ENCODE measurements at regions not wholly inside any gene's neighbourhood (a gene's known extent, or its start where the extent isn't known, plus 50 kb on each side); places are given as distances from the start of the nearest gene placed in this dataset.

GRCh38 chr17:36741019-36741902 is 139.9 kb downstream of the MRM1 start:
- TF ChIP-seq CTCF (conservative IDR thresholded peaks at IDR 0.05), result no peak
- peaks cover 17% of the 10 kb centered on the region for H3K4me1 Mint-ChIP-seq
- H3K4me3 Mint-ChIP-seq, result no peak overlapping the region
- H3K27me3 Mint-ChIP-seq (ENCODE audit: low read depth), result peaks cover 29% of the 10 kb centered on the region
- no peaks in the 10 kb centered on the region for H3K36me3 Mint-ChIP-seq (ENCODE audit: low read depth)
- H3K27ac Mint-ChIP-seq (ENCODE audit: unreplicated experiment), result no peak overlapping the region
- H3K9me3 Mint-ChIP-seq, result no peaks in the 10 kb centered on the region
- no peak for DNase-seq (ENCODE audit: low read depth, low spot score)

- Mint-ChIP-seq H3K27ac (ENCODE audit: unreplicated experiment) (peak overlapping the region; percentile 10), H3K36me3 (ENCODE audit: low read depth) (no peaks in the 10 kb centered on the region), H3K4me1 (peaks cover 17% of the 10 kb centered on the region), H3K27me3 (ENCODE audit: low read depth) (peaks cover 24% of the 10 kb centered on the region), H3K4me3 (no peak overlapping the region), H3K9me3 (no peaks in the 10 kb centered on the region)
- no peak for DNase-seq (ENCODE audit: low read depth, low spot score)
- no peak for TF ChIP-seq CTCF (conservative IDR thresholded peaks at IDR 0.05)
Observed at GRCh38 chr17:36742267-36743000, 141.1 kb downstream of the MRM1 start.

GRCh38 chr17:36743130-36743529 is 141.7 kb downstream of the MRM1 start:
- H3K27me3 Mint-ChIP-seq (ENCODE audit: low read depth), result peaks cover 20% of the 10 kb centered on the region
- no peak for DNase-seq (ENCODE audit: low read depth, low spot score)
- H3K4me3 Mint-ChIP-seq, result no peak overlapping the region

GRCh38 chr17:36746381-36747053 is 145.1 kb downstream of the MRM1 start:
- Mint-ChIP-seq H3K9me3 (no peaks in the 10 kb centered on the region), H3K4me3 (no peak overlapping the region), H3K36me3 (ENCODE audit: low read depth) (no peaks in the 10 kb centered on the region), H3K27ac (ENCODE audit: unreplicated experiment) (no peak overlapping the region), H3K4me1 (peaks cover 11% of the 10 kb centered on the region), H3K27me3 (ENCODE audit: low read depth) (peaks cover 14% of the 10 kb centered on the region)
- DNase-seq (ENCODE audit: low read depth, low spot score), result no peak
- no peak for TF ChIP-seq CTCF (conservative IDR thresholded peaks at IDR 0.05)

More at GRCh38 chr17:36743130-36743529, 141.7 kb downstream of the MRM1 start:
- H3K4me1 Mint-ChIP-seq, result peaks cover 17% of the 10 kb centered on the region
- H3K9me3 Mint-ChIP-seq, result no peaks in the 10 kb centered on the region
- H3K27ac Mint-ChIP-seq (ENCODE audit: unreplicated experiment), result no peak overlapping the region
- no peaks in the 10 kb centered on the region for H3K36me3 Mint-ChIP-seq (ENCODE audit: low read depth)
- no peak for TF ChIP-seq CTCF (conservative IDR thresholded peaks at IDR 0.05)

GRCh38 chr17:36747861-36748260 is 146.5 kb downstream of the MRM1 start:
- Mint-ChIP-seq H3K9me3 (no peaks in the 10 kb centered on the region), H3K27me3 (ENCODE audit: low read depth) (peaks cover 20% of the 10 kb centered on the region), H3K4me3 (no peak overlapping the region), H3K27ac (ENCODE audit: unreplicated experiment) (no peak overlapping the region), H3K36me3 (ENCODE audit: low read depth) (no peaks in the 10 kb centered on the region), H3K4me1 (no peaks in the 10 kb centered on the region)
- DNase-seq (ENCODE audit: low read depth, low spot score), result no peak
- TF ChIP-seq CTCF (conservative IDR thresholded peaks at IDR 0.05), result no peak

Measured in neural crest cell (in vitro differentiated cells).